Hematopoietic multipotent progenitor cell treated with erythropoietin and hydrocortisone succinate and interleukin-3 and kit ligand, for 17 days (in vitro differentiated cells): ENCODE measurements at regions not wholly inside any gene's neighbourhood (a gene's known extent, or its start where the extent isn't known, plus 50 kb on each side); places are given as distances from the start of the nearest gene placed in this dataset.

Experiments
- DNase-seq: peaks from one replicate; pipeline ENCODE4 v3.0.0-alpha.2; 2015; ENCODE audit warnings: low spot score

GRCh38 chr4:153034681-153035080 is 98.6 kb downstream of the FHDC1 start:
- DNase-seq = no peak

- DNase-seq = no peak
Measured at GRCh38 chr4:153036931-153037482, 100.9 kb downstream of the FHDC1 start.

DNA sequence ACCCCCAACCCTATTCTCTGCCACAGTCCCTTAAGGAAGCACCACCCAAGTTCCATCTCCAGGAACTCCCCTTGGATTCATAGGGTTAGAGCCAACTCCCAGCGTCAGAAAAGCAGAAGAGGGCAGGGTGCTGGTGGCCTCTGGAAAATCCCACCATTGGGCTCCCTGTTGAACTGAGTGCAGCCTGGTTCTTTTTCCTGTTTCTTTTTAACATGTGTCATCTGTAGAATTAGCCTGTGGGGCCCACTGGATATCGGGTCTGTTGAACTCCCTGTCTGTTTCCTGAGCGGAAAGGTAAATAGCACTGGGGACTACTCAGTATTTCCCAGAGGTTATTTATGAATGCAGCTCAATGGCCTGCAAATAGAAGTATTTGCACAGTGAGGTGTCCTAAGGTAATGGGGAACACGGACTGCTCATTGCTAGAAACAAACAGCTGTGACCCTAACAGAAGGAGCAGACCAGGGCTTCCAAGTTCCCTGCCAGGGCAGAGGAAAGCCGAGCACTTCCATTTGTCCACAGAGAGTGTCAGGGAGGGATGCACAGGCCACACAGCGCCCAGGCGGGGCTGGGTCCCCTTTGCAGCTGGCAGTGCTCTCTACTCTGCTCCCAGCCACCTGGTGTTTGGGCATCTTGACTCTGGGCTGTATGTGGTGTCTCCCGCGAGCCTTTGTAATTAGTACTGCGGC is 102.6 kb downstream of the FHDC1 start:
- DNase-seq = no peak

DNA sequence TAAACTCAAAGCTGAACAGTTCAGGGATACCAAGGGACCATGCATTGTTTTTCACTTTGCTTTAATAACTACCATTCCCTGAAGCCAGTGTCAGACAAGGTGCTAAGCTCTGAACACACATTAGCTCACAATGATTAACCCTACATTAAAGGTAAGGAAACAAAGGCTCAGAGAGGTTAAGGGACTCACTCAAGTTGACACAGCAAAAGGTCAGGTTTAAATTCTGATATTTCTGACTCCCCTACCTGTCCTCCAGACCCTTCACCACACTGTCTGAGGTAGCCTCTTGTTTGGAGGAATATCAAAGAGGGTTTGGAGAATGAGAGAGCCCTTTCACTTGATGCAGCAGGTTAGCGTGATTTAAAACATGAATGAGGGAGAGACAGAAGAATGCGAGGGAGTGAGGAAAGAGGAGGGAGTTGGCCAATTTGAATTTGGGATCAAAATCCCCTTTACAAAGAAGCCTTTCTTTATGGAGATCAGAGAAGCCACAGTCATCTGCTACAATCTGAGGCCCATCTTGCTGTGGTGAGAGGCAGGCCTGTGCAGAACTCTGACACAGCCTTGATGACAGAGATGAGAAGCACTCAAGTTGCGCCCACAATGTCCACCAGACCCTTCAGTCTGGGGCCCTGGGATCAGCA is 103.5 kb downstream of the FHDC1 start:
- DNase-seq = no peak

- DNase-seq = no peak
Measured at GRCh38 chr4:153040677-153041076, 104.6 kb downstream of the FHDC1 start.

DNA sequence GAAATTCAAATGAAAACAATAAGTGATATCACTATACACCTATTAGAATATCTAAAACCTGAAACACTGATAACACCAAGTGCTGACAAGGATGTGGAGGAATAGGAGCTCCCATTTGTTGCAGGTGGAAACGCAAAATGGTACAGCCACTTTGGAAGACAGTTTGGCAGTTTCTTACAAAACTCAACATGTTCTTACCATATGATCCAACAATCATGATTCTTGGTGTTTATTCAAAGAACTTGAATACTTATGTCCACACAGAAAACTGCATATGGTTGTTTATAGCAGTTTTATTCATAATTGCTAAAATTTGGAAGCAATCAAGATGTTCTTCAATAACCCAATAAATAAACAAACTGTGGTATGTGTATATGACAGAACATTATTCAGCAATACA is 107.9 kb downstream of the FHDC1 start:
- no peak for DNase-seq

DNA sequence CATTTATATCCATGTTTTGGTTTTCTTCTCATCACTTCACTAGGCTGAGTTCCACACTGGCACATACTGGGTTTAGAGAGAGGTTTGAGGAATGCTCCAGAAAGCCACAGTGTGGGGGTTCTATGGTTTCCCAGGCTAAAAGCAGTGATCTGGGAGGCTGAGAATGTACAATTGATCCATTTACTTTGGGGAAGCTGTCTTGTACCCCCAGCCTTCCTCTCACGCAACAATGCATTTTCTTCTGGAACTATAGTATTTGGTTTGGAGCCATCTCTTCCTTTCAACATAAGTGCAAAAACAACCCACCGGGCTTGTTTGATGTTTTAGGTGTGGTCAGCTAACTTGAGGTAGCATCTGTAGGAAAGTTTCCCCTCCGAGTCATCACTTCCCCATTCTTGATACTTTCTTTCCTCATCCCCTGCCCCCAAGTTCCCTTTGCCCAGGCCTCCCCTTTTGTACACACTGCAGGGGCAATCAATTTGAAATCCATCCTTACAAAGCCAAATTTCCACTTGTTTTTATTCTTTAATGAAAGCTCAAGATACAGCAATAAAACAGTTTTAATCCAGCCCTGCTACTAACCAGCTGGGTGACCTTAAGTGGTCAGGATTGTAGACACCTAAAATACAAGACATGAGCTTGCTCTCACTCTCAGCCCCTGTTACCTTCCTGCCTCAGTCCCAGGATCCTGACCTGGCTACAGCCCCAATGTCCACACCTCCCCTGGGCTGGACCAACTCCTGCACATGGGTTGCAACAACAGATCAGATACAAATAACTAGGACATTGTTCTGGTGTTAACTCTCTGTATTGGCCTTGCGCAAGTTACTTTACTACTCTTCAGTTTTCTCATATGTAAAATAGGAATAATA is 109.2 kb downstream of the FHDC1 start:
- DNase-seq = no peak

DNA sequence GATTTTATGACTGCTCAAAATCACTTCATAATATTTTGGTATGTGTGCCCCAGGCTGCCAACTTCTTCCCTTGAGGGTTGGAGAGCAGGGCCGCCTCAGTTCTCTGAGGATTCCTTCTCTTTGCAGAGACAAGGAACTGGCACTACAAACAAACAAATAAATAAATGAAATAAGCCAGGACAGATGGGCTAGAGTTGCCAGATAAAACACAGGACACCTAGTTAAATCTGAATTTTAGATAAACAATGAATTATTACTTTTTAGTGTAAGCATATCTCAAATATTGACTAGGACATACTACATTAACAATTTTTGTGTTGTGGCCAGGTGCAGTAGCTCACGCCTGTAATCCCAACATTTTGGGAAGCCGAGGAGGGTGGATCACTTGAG is 122.5 kb downstream of the FHDC1 start:
- DNase-seq = no peak

GRCh38 chr4:153060196-153060595 is 124.1 kb downstream of the FHDC1 start:
- no peak for DNase-seq

DNA sequence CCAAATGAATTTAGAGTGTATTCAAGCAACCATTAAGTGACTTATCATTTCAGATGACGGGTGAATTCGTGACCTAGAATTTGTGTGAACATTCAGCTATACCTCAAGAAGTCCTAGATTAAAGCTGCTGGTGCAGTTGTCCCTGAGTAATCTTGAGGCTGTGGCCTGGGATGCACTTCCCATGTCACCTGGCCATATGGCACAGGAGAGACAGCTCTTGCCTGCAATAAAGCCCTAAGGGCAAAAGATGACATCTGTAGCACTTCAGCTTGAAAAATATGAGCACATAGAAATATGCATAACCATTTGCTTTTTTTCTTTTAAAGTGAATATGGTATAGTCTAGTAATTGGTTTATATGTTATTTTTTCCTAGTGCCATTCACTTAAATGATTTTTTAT is 125.8 kb downstream of the FHDC1 start:
- no peak for DNase-seq

DNA sequence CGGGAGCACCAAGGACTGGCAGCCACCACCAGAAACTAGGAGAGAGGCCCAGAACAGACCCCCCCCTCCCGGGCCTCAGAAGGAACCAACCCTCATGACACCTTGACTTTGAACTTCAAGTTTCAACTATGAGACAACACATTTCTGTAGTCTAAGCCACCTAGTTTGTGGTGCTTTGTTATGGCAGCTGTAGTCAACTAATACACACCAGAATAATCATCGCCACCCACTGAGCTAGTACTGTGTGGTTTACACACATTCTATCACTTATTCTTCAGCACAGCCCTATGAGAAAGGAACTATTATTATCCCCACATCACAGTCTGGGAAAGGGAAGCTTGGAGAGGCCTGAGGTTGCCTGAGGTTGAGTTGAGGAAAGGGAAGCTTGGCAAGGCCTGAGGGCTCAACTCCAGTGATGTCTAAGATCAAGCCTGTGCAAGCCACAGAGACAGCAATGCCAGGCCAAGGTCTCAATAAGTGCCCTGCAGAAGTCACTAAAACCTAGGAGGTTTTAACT is 126.6 kb downstream of the FHDC1 start:
- DNase-seq = no peak

GRCh38 chr4:153063490-153063889 is 127.4 kb downstream of the FHDC1 start:
- no peak for DNase-seq

DNA sequence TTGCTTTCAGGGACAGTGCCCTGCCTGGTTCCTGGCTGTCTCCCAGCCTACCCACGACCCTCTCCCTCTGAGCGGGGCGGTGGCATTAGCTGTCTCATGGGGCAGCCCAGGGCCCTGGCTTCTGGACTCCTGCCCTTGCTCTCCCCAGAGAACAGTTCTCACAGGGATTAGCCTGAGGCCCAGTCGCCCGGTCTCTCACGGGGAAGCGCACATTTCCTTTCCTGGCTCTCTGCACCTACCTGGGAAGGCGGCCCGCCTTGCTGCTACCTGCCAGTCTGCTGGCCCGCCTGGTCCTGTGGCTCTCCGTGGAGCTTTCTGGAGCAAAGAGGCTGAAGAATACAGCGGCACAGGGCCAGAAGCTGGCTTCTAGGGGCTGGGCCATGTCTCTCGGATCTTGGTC is 128.4 kb downstream of the FHDC1 start:
- no peak for DNase-seq

DNA sequence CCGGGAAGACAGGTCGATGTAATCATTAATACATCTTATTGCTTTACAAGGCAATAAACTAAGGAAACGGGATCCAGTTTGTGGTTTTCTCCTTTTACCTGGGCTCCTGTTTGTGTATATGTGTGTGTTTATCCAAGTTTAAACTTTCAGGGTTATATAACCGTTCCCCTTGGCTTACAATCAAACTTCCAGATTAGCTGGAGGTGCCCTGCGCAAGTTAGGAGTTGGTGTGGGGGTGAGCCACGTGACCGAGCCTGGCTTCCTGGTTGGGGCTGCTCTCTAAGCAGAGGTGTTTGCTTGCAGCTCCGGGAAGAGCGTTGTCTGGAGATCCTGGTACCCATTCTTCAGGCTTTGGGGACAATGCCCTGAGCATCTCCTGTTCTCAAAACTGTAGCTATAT is 129.2 kb downstream of the FHDC1 start:
- DNase-seq = no peak

- DNase-seq = no peak
Measured at GRCh38 chr4:153067376-153067775, 131.3 kb downstream of the FHDC1 start.

DNA sequence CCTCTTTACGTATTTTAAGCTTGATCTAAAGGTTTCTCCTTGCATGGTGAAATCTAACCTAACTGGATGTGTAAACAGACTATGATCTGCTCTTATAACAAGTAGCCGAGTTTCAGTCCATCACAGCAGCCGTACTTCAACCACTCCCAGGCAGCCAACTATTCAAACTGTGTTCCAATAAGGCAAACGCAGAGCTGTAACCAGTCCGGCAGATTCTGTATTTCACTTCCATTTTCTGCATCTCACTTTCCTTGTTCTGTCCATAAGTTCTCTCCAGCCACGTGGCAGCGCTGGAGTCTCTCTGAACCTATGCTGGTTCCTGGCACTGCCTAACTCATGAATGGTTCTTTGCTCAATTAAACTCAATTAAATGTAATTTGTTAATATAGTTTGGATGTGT is 132.6 kb downstream of the FHDC1 start:
- no peak for DNase-seq

GRCh38 chr4:153071958-153072598 is 132.2 kb upstream of the TRIM2 start:
- DNase-seq = no peak

DNA sequence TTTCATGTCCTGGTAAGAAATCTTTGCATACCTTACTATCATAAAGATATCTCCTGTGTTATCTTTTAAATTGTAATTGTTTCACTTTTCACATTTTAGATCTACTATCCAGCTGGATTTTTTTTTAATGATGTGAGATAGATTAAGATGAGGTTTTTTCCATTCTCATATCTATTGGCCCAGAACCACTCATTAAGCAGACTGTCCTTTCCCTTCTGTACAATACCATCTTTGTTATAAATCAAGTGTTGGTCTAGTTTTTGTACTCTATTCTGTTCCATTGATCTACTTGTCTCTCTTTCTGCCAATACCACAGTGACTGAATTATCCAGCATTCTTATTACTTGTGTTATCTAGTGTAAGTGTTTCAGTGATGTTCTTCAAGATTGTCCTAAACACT is 131.6 kb upstream of the TRIM2 start:
- no peak for DNase-seq

GRCh38 chr4:153074486-153074885 is 129.8 kb upstream of the TRIM2 start:
- DNase-seq = no peak

- no peak for DNase-seq
Measured at GRCh38 chr4:153074936-153075630, 129.2 kb upstream of the TRIM2 start.

DNA sequence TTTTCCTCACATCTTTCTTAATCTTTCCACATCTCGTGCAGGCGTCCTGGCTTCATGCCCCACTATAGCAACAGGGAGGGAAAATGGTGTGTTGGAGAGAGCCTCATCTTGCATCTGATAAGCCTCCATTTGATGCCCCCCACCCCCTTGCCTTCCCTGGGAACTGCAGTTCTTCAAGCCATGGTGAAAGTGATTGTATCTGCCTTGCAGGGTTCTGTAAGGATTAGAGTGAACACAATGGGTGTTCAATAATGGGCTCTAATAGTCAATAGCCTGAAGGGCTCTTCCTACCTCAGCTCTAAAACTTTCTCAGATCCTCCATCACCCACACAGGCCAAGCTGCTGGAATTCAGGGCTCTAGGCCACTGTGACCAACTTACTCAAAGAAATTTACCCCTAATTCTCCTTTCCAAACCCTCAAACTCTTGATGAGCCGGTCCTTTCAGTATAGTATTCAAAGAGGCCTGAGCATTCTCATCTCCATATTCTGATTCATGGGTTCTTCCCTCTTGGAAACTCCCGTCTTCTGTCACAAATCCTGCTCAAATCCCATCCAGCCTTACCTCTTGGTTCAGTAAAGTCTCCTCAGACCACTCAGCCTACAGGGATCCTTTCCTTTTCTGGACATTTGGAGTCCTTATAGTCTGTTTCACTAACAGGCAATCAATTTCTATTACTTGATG is 128.3 kb upstream of the TRIM2 start:
- DNase-seq = no peak
